Psoas muscle (tissue), 7 donors: ENCODE measurements at regions not wholly inside any gene's neighbourhood (a gene's known extent, or its start where the extent isn't known, plus 50 kb on each side); places are given as distances from the start of the nearest gene placed in this dataset.

Experiments
- ATAC-seq, 4 donors: fragments of 200-7000 bp; cut with Tn5 transposase; one replicate each; pipeline ENCODE4 v1.9.1; 2020; ENCODE audit warnings: moderate library complexity in 3 of 4, mild to moderate bottlenecking in 2 of 4
- DNase-seq, 2 donors: peaks; one replicate each; pipeline ENCODE4 v3.0.0-alpha.2; 2020
- H3K27ac ChIP-seq: fragments of 200-600 bp; one replicate; pipeline ENCODE4 v1.8.0; 2022
- H3K27me3 ChIP-seq, 3 donors: fragments of 200-600 bp in 1 of 3; one replicate each; pipeline versions ENCODE4 v1.6.1 to v1.8.0; 2013 to 2022; ENCODE audit warnings: low read length in 2 of 3, mild to moderate bottlenecking in 2 of 3, moderate library complexity in 1 of 3; ENCODE audit not compliant: insufficient read depth in 3 of 3
- H3K36me3 ChIP-seq, 2 donors: fragments of 200-600 bp in 1 of 2; one replicate each; pipeline versions ENCODE4 v1.6.1 to v1.8.0; 2013 to 2022; ENCODE audit warnings: low read depth in 1 of 2, mild to moderate bottlenecking in 1 of 2, moderate library complexity in 1 of 2; ENCODE audit not compliant: insufficient read depth in 1 of 2
- H3K4me1 ChIP-seq: fragments of 200-600 bp; one replicate; pipeline ENCODE4 v1.8.0; 2022
- H3K4me3 ChIP-seq: fragments of 200-600 bp; one replicate; pipeline ENCODE4 v1.8.0; 2022; ENCODE audit warnings: mild to moderate bottlenecking
- H3K9me3 ChIP-seq: fragments of 200-600 bp; one replicate; pipeline ENCODE4 v1.8.0; 2022
- CTCF ChIP-seq: fragments of 200-600 bp; IDR thresholded peaks from one replicate; pipeline ENCODE4 v1.8.0; 2022; ENCODE audit warnings: antibody characterized with exemption
- WGBS, 3 donors: extraction: QIAGEN DNeasy Blood & Tissue Kit; methylation state at CpG; one replicate each; pipeline versions ENCODE4 v1.1.6 to v1.1.7; 2013; 5-methylcytosine and 5-hydroxymethylcytosine counted together
- intact Hi-C, 2 donors: fragments of 100-400 bp; cut with DNase I; formaldehyde crosslinking; loops; one replicate each; pipeline versions ENCODE4 v1.11.0 to v1.14.2; 2022
- donor health status: healthy with polysubstance abuse.
- donor health status: DM: no; HTN: no; CAD: no; lungs with moderate emphysema.
- donor health status: Bipolar disorder and iron deficiency.
- donor health status: healthy.
- donor health status: DM: yes; HTN: yes; CAD: no.
- donor health status: DM: no; HTN: no; CAD: no.
- donor health status: DM: yes; HTN: yes; CAD: no.

- DNase-seq (no peak), ATAC-seq (no peak)
- Histone ChIP-seq H3K4me1 (no peaks in the 10 kb centered on the region), H3K27me3 (no peaks in the 10 kb centered on the region), H3K27ac (no peak overlapping the region), H3K36me3 (no peaks in the 10 kb centered on the region), H3K4me3 (no peak overlapping the region), H3K9me3 (no peaks in the 10 kb centered on the region)
- 93 to 95% (median 94%) methylated on average over 16 of the region's 16 CpGs for WGBS, 3 donors
- no peak for TF ChIP-seq CTCF
- intact Hi-C loops, result no loop called here
Observed at GRCh38 chr15:93308026-93308690, 219.1 kb upstream of the RGMA start.

GRCh38 chr15:93307513-93307912 is 218.5 kb upstream of the RGMA start:
- TF ChIP-seq CTCF, result no peak
- intact Hi-C loops, result no loop called here
- no peaks in the 10 kb centered on the region for H3K9me3 ChIP-seq
- ATAC-seq (no peak), DNase-seq (no peak)
- no peaks in the 10 kb centered on the region for H3K27me3 ChIP-seq
- WGBS, 3 donors, result 92 to 98% (median 93%) methylated on average over 14 of the region's 14 CpGs
- H3K4me1 ChIP-seq, result no peaks in the 10 kb centered on the region
- H3K27ac ChIP-seq, result no peak overlapping the region
- no peaks in the 10 kb centered on the region for H3K36me3 ChIP-seq
- no peak overlapping the region for H3K4me3 ChIP-seq

GRCh38 chr15:93305306-93305705 is 216.3 kb upstream of the RGMA start:
- no peak overlapping the region for H3K4me3 ChIP-seq
- DNase-seq, result no peak
- H3K27ac ChIP-seq, result no peak overlapping the region
- TF ChIP-seq CTCF, result no peak
- intact Hi-C loops, result no loop called here
- H3K4me1 ChIP-seq, result no peaks in the 10 kb centered on the region
- no peaks in the 10 kb centered on the region for H3K36me3 ChIP-seq
- no peaks in the 10 kb centered on the region for H3K27me3 ChIP-seq
- no peaks in the 10 kb centered on the region for H3K9me3 ChIP-seq
- 60 to 62% (median 61%) methylated on average over 2 of the region's 2 CpGs for WGBS, 3 donors
- no peak for ATAC-seq

GRCh38 chr15:93302080-93302765 is 213.2 kb upstream of the RGMA start:
- Histone ChIP-seq H3K36me3 (no peaks in the 10 kb centered on the region), H3K27me3 (no peaks in the 10 kb centered on the region), H3K9me3 (no peaks in the 10 kb centered on the region), H3K27ac (no peak overlapping the region), H3K4me1 (no peaks in the 10 kb centered on the region), H3K4me3 (no peak overlapping the region)
- no peak for TF ChIP-seq CTCF
- intact Hi-C loops, result no loop called here
- ATAC-seq (peak in 1 of 4 donors; percentile 21), DNase-seq (no peak)
- WGBS, 3 donors, result 58 to 70% (median 62%) methylated on average over 6 of the region's 6 CpGs

- DNase-seq (no peak), ATAC-seq (no peak)
- Histone ChIP-seq H3K36me3 (no peaks in the 10 kb centered on the region), H3K4me1 (no peaks in the 10 kb centered on the region), H3K4me3 (no peak overlapping the region), H3K27me3 (no peaks in the 10 kb centered on the region), H3K27ac (no peak overlapping the region), H3K9me3 (no peaks in the 10 kb centered on the region)
- intact Hi-C loops, result no loop called here
- 42 to 74% (median 53%) methylated on average over 3 of the region's 3 CpGs for WGBS, 3 donors
- no peak for TF ChIP-seq CTCF
Observed at GRCh38 chr15:93300796-93301195, 211.8 kb upstream of the RGMA start.
